ENCODE measurements at regions not wholly inside any gene's neighbourhood (a gene's known extent, or its start where the extent isn't known, plus 50 kb on each side); places are given as distances from the start of the nearest gene placed in this dataset.

DNA sequence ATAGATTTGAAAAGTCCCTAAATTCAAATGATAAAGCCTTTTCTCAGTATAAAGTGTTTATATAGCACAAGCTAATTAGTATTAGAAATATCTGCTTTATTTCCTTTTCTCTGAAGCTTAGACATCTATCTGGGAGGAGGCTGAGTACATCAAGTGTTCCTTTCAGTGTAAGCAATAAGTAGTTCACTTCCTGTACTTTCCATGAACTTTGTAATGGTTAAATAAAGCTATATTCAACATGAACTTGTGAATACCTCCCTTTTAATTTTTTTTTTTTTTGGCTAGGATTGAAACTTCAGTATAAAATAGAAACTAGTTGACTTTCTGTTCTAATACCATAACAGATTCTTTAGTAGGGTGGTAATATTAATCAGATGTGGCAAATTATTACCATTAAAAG lies 190.9 kb downstream of the CENPW start:
- DNase-seq, result no peak

DNA sequence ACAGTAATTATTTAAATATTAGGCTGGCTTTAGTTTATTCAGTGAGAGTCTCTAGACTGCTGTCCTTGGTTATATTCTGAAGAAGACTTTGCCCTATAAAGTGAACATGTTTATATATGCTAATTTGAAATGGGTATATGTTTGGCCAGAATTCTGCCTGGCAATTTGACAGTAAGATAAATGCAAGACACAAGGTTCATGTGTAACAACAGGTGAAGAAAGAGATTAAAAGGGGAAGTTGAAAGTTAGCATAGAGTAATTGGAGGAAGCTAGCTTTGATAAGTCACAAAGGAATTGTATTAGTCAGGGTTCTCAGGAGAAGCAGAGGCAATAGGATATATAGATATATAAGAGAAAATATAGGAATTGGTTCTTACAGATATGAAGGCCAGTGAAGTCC lies 191.4 kb downstream of the CENPW start:
- no peak for DNase-seq

- no peak for DNase-seq
Measured at GRCh38 chr6:126531840-126532239, 191.9 kb downstream of the CENPW start.

DNA sequence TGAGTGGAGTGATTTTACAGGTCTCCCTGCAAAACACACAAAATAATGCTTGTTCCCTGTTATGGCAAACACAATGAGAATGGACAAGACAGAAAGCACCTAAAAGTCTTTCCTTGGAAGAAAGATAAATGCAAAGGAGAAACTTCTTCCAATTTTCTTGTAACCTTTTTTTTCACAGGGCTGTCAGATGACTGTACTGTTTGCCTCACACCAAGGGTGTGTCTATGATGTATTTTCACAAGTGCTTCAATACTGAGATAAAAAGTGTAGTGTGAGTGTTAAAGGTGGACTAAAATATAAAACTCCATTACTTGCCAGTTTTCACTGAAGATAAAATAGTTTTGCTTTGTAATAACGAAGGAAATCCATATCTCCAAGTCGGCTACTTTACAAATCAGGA lies 194.5 kb downstream of the CENPW start:
- no peak for DNase-seq

DNA sequence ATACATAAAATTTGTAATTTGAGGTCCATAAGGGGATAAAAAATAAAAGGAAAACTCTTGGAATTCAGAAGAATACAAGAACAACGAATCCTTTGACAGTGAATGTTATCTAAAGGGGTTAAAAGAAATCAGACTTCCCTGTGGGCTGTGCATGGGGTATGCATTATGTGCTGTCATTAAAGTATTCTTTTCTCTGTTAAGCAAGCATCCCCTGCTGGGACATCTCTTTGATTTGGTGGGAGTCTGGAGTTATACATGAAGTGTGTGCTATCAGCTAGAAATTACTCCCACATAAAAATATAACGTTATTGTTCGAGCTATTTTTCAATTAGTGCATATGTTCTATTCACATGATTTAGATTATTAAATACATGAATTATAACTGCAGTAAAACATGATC lies 195.2 kb downstream of the CENPW start:
- DNase-seq, result no peak

- no peak for DNase-seq
Measured at GRCh38 chr6:126535595-126535994, 195.7 kb downstream of the CENPW start.

GRCh38 chr6:126537061-126537816 lies 197.3 kb downstream of the CENPW start:
- no peak for DNase-seq

GRCh38 chr6:126539022-126539421 lies 199.1 kb downstream of the CENPW start:
- peak in 2 of 3 donors; percentile 4 to 20 for DNase-seq

DNA sequence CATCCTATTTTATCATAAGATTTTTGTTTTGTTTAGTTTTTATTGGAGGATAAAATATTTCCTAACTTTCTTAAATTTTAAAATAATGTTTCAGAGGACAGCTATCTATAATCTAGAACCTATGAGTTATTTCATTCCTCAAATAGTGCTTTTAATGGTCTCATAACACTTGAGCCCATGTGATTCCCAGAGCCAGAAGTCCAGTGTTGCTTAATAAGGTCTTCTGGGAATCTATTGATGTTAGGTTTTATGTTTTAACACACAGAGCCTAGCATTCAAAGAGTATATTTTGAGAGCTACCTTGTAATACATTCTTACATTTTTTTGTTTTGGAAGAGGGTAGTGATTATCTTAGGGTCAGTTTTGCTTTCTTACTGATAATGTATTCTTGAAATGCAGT lies 200.2 kb downstream of the CENPW start:
- DNase-seq, result no peak

- DNase-seq, result no peak
Measured at GRCh38 chr6:126541806-126542491, 202.0 kb downstream of the CENPW start.

DNA sequence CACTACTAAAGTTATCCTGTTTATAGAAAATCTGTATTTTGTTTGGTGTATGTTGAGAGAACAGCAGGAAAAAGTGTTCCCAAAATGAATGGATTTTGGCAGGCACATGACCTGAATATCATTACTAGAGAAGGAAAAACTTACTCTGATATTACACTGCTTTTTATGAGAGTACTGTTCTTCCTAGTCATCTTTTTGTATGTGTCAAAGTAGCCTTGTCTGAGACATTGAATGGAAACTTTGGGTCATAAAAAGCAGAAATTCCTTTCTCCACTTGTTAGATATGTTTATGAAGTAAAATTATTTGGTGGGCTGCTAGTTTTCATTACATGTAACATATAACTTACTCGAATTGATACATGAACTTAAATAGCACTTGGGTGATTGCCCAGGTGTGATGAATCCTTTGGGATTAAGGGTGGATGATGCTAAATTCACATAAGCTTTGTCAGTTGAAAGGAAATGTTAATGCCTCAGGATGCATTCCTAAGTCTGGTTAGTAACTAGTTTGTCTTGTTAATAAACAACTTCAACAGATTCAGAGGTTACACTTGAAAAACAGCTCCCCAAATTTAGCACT lies 206.7 kb downstream of the CENPW start:
- DNase-seq, result no peak

DNA sequence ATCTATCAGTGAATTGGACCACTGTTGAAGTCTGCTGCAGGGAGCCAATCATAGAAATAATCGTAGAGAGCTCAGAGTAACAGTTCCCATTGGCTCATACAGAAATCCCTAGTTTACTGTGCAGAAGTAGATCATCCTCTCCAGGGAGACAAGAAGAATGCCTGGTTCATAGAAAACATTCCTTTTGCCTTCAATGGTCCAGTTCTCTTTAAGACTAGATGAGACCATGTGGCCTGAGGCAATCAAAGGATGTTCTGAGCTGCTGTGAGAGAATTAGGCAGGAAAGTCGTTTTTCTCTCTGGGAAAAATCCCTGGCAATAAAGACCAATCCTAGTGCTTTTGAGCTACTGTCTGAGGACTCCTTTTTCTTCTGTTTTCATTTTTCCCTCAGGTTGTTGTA lies 208.4 kb downstream of the CENPW start:
- no peak for DNase-seq

DNA sequence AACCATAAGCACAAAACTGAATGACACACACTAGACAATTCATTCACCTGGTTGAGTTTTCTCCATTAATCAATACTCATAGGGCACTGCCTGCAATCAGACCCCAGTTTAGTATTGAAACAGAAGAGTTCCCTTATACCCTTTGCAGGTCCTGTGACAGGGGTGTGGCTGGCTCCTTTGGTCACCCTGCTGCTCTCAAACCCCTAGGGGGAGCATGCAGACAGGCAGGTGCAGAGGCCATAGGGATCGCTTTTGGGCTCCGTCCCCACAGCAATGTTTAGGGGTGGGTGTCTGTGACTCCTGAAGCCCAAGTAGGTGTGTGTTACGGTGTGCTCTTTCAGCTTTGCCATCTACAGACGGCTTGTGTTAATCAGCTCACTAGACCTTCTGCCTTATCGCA lies 210.4 kb downstream of the CENPW start:
- no peak for DNase-seq

GRCh38 chr6:126551832-126552231 lies 211.9 kb downstream of the CENPW start:
- no peak for DNase-seq

DNA sequence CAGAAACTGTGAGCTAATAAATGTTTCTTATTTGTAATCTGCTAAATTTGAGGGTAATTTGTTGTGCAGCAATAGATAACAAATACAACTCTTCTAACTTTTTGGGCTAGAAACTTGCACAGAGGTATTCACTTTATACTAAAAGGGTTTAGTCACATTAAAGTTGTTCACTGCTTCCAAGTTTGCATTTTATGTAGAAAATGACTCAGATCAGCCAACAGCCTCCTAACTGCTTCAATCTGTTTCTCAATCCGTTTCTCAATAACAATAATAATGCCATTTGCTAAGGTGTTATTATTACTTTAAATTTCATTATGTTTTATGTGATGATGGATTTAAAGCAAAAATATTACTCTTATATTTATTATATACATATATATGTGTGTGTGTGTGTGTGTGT lies 213.9 kb downstream of the CENPW start:
- DNase-seq, result no peak

- no peak for DNase-seq
Measured at GRCh38 chr6:126570507-126570906, 230.6 kb downstream of the CENPW start.

- no peak for DNase-seq
Measured at GRCh38 chr6:126574301-126574700, 234.4 kb downstream of the CENPW start.

DNA sequence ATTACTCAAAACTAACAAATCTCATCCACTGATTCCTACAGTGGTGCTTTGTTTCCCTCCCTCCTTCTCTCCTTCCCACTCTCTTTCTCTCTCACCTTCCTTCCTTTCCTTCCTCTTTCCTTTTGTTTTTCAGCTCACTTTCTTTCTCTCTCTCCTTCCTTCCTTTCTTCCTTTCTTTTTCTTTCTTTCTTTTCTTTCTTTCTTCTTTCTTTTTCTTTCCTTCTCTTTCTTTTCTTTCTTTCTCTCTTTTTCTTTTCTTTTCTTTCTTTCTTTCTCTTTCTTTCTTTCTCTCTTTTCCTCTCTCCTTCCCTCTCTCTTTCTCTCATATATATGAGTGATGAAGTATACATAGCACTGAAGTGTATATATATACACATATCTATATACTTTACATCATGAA lies 241.4 kb downstream of the CENPW start:
- no peak for DNase-seq

DNA sequence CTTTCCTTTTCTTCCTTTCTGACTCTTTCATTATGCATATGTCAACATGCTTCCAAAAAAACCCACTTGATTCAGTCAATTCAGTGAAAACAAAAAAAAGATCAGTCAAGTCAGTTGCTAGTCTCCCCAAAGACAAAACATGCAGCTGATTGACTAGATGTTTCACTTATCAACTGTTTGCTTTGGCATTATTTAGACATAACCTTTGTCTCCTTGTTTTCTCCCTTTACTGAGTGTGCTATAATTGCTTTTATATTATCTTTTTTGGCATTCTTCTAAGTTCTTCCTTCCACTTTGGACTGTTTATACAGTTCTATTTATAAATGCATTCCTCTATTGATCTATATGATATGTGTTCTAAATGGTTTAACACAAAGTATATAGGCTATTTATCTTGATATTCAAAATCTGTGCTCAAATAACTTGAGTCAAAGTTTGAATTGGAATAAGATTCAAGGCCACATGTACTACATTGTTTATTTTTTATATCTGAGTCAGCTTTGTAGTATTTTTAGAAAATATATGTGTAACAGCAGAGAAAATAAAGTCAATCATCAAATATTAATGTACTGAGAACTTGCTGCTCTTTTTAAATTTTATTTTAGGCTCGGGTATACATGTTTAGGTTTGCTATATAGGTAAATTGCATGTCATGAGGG lies 260.5 kb downstream of the CENPW start:
- DNase-seq, result no peak

- no peak for DNase-seq
Measured at GRCh38 chr6:126603410-126603809, 263.5 kb downstream of the CENPW start.

DNA sequence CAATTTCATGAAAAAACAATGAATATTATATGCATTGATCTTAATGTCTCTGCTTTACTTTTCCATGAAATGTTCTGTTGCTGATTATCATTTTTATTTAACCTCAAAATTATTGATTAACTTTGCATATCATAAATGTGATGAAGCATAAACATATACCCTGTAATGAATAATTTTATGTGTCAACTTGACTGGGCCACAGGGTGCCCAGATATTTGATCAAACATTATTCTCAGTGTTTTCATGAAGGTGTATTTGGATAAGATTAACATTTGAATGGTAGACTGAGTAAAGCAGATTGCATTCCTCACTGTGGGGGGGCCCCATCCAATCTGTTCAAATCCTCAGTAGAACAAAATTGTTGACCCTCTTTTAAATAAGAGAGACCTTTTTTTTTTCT lies 265.2 kb downstream of the CENPW start:
- DNase-seq, result no peak

DNA sequence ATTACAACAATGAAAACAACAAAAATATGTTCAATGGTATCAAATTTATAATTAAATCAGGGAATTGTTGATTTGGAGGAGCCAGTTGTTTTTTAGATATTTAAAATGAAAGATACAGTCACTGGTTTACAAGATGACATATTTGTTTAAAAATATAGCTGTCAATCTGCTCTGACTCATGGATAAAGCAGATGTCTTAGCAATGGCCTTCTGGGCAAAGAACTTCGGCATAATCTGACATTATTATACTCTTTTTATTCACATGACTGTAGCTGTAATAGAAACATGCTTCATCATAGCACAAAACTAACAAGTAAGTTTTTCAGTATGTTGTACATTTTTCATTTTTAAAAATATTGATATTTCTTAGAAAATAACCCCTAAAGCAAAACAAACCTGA lies 267.4 kb downstream of the CENPW start:
- DNase-seq, result no peak

GRCh38 chr6:126608681-126609080 lies 268.8 kb downstream of the CENPW start:
- no peak for DNase-seq

All from suppressor macrophage treated with lipopolysaccharide for 1 hour (primary cell).